ENCODE measurements at regions not wholly inside any gene's neighbourhood (a gene's known extent, or its start where the extent isn't known, plus 50 kb on each side); places are given as distances from the start of the nearest gene placed in this dataset.

DNA sequence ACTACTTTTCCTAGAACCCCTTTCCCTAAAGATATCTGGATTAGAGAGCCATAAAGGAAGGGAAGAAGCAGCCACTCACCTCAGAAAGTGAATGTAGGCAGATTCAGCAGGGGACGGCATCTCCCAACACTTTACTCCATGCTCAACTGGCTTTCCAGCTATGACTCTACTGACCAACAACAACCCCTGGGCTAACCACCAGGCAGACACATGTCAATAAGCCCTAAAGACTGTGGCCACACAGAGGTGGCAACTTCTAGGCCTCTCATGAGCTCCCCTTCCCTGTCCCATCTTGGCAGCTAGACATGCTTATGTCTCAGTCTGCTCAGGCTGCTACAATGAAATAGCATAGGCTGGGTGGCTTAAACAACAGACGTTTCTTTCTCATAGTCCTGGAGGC is 214.0 kb upstream of the ZP4 start:
- Histone ChIP-seq H3K4me3 (ENCODE audit: low read depth, low read length) (no peak overlapping the region), H3K36me3 (no peaks in the 10 kb centered on the region), H3K4me1 (no peaks in the 10 kb centered on the region), H3K9me3 (no peaks in the 10 kb centered on the region), H3K27me3 (no peaks in the 10 kb centered on the region)
- DNase-seq = no peak
- TF ChIP-seq, protein P1, sequence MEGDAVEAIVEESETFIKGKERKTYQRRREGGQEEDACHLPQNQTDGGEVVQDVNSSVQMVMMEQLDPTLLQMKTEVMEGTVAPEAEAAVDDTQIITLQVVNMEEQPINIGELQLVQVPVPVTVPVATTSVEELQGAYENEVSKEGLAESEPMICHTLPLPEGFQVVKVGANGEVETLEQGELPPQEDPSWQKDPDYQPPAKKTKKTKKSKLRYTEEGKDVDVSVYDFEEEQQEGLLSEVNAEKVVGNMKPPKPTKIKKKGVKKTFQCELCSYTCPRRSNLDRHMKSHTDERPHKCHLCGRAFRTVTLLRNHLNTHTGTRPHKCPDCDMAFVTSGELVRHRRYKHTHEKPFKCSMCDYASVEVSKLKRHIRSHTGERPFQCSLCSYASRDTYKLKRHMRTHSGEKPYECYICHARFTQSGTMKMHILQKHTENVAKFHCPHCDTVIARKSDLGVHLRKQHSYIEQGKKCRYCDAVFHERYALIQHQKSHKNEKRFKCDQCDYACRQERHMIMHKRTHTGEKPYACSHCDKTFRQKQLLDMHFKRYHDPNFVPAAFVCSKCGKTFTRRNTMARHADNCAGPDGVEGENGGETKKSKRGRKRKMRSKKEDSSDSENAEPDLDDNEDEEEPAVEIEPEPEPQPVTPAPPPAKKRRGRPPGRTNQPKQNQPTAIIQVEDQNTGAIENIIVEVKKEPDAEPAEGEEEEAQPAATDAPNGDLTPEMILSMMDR (IDR thresholded peaks at IDR 0.05; ENCODE audit: low read depth, low read length) = no peak

DNA sequence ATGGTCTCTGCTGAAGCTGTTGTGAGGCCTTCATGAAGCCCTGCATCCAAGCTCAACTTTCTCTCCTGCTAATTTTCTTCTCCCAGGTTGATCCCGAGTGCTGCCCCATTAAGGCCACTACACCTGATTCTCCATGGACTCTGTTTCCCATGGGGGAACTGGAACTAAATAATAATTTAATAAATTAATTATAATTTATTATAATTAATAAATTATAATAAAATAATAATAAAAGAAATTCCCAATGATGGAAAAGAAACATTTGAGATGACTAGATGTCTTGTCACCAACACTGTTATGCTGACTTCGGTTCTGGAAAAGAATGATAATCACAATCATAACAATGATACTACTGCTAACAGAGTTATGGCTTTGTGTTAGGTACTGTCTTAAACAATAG is 211.2 kb upstream of the ZP4 start:
- no peaks in the 10 kb centered on the region for H3K27me3 ChIP-seq
- TF ChIP-seq, protein P1 (IDR thresholded peaks at IDR 0.05; ENCODE audit: low read depth, low read length) = no peak
- no peaks in the 10 kb centered on the region for H3K4me1 ChIP-seq
- H3K9me3 ChIP-seq = no peaks in the 10 kb centered on the region
- H3K36me3 ChIP-seq = no peaks in the 10 kb centered on the region
- DNase-seq = no peak
- no peak overlapping the region for H3K4me3 ChIP-seq (ENCODE audit: low read depth, low read length)

DNA sequence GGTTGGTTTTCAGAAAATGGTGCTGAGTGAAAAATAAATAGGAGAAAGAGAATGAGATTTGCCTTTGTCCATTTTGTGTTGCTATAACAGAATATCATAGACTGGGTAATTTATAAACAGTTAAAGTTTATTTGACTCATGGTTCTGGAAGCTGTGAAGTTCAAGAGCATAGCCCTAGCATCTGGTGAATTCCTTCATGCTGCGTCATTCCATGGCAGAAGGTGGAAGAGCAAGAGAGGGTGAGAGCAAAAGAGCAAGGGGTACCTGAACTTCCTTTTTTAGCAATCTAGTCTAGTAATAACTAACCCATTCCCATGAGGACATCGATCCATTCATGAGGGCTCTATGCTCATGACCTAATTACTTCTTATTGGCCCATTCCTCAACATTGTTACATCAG is 209.1 kb upstream of the ZP4 start:
- no peak for DNase-seq
- Histone ChIP-seq H3K9me3 (no peaks in the 10 kb centered on the region), H3K4me3 (ENCODE audit: low read depth, low read length) (no peak overlapping the region), H3K36me3 (no peaks in the 10 kb centered on the region), H3K4me1 (no peaks in the 10 kb centered on the region), H3K27me3 (no peaks in the 10 kb centered on the region)
- TF ChIP-seq, protein P1 (IDR thresholded peaks at IDR 0.05; ENCODE audit: low read depth, low read length) = no peak

DNA sequence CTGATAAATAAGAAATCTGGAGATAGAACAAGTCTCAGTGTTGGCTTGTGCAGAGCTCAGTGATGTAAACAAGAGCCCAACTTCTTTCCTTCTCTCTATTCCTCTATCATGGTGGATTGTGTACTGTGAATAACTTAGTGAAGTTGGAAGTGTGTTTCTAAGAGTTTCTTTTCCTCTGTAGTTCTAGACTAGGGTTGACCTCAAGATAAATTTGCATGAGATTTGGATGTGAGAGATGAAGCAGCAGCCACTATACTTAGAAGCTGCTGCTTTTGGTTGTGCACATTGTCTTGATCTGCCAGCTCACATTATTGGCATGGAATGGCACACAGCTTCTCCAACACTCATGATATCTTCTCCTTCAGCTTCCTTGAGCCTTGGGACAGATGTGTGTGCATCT is 198.9 kb upstream of the ZP4 start:
- TF ChIP-seq, protein P1 (IDR thresholded peaks at IDR 0.05; ENCODE audit: low read depth, low read length) = no peak
- H3K4me3 ChIP-seq (ENCODE audit: low read depth, low read length) = no peak overlapping the region
- no peaks in the 10 kb centered on the region for H3K36me3 ChIP-seq
- H3K4me1 ChIP-seq = no peaks in the 10 kb centered on the region
- H3K9me3 ChIP-seq = no peaks in the 10 kb centered on the region
- no peaks in the 10 kb centered on the region for H3K27me3 ChIP-seq
- DNase-seq = no peak

DNA sequence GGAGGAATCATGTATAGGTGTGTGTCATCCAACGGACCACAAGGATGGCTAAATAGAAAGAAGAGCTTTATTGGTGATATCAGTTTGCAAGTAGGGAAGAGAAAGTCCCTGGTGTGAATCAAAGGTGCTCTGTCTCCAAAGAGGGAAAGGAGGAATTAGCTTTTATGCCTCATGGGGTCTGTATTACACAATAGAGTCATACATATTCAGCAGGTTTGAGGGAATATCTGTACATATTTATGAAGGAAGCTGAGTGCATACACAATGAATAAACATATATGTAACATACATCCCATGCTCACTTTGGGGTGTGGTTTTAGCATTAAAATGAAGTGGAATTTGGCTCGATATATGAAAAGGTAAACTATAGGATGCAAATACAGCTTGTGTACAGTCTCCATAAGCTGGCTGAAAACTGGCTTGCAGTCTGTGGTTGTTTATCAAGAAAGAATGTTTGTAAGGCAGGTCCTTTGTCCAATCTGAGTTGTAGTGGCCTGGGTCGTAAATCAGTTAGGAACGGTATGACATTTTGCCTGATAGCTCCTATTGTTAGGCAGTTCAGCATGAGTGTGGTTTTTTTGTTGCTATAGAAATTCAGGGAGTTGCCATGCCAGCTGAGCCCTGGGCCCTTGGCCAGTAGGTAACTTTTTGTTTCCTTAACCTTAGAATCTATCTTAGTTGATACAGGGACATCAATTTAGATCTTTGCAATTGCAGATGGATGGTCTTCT is 198.0 kb upstream of the ZP4 start:
- H3K9me3 ChIP-seq = no peaks in the 10 kb centered on the region
- H3K4me1 ChIP-seq = no peaks in the 10 kb centered on the region
- H3K36me3 ChIP-seq = no peaks in the 10 kb centered on the region
- TF ChIP-seq, protein P1 (IDR thresholded peaks at IDR 0.05; ENCODE audit: low read depth, low read length) = no peak
- H3K4me3 ChIP-seq (ENCODE audit: low read depth, low read length) = no peak overlapping the region
- no peaks in the 10 kb centered on the region for H3K27me3 ChIP-seq
- no peak for DNase-seq

DNA sequence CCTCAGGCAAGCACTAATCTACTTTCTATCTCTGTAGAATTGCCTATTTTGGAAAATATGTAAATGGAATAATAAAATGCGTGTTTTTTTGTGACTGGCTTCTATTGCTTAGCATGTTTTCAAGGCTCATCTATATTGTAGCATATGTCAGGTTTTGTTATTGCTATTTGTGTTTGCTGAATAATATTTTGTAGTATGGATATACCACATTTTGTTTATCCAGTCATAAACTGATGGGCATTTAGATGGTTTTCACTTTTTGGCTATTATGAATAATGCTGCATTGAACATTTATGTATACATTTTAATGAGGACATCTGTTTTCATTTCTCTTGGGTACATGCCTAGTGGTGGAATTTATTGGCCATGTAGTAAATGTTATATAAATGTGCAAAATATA is 183.3 kb upstream of the ZP4 start:
- Histone ChIP-seq H3K4me1 (no peaks in the 10 kb centered on the region), H3K27me3 (no peaks in the 10 kb centered on the region), H3K4me3 (ENCODE audit: low read depth, low read length) (no peak overlapping the region), H3K9me3 (no peaks in the 10 kb centered on the region), H3K36me3 (no peaks in the 10 kb centered on the region)
- TF ChIP-seq, protein P1 (IDR thresholded peaks at IDR 0.05; ENCODE audit: low read depth, low read length) = no peak
- DNase-seq = no peak

Data from BE2C (cell line).